Islet of Langerhans (tissue), 1 donor: ENCODE measurements at regions not wholly inside any gene's neighbourhood (a gene's known extent, or its start where the extent isn't known, plus 50 kb on each side); places are given as distances from the start of the nearest gene placed in this dataset.

Experiments
- FAIRE-seq: peaks from one replicate; lab custom pipeline; 2011; peaks lifted over from hg19 to GRCh38; lab: Jason Lieb, UNC

- no peak for FAIRE-seq
Observed at GRCh38 chr18:56545464-56545863, 92.9 kb downstream of the TXNL1 start.

- FAIRE-seq: no peak
Observed at GRCh38 chr18:56542476-56542875, 95.9 kb downstream of the TXNL1 start.

GRCh38 chr18:56541793-56542192 is 96.6 kb downstream of the TXNL1 start:
- no peak for FAIRE-seq

GRCh38 chr18:56541340-56541739 is 97.1 kb downstream of the TXNL1 start:
- FAIRE-seq: peak; percentile 66

GRCh38 chr18:56538746-56539145 is 99.6 kb downstream of the TXNL1 start:
- no peak for FAIRE-seq

GRCh38 chr18:56532176-56532840 is 106.1 kb downstream of the TXNL1 start:
- no peak for FAIRE-seq

GRCh38 chr18:56522816-56523215 is 115.6 kb downstream of the TXNL1 start:
- FAIRE-seq: no peak

GRCh38 chr18:56521263-56521662 is 117.1 kb downstream of the TXNL1 start:
- no peak for FAIRE-seq

GRCh38 chr18:56517761-56518160 is 120.6 kb downstream of the TXNL1 start:
- no peak for FAIRE-seq

GRCh38 chr18:56517196-56517595 is 121.2 kb downstream of the TXNL1 start:
- FAIRE-seq: no peak

- FAIRE-seq: no peak
Observed at GRCh38 chr18:56516789-56517188, 121.6 kb downstream of the TXNL1 start.

GRCh38 chr18:56515522-56515921 is 122.9 kb downstream of the TXNL1 start:
- FAIRE-seq: no peak

GRCh38 chr18:56511996-56512395 is 126.4 kb downstream of the TXNL1 start:
- FAIRE-seq: no peak

- FAIRE-seq: no peak
Observed at GRCh38 chr18:56510108-56510507, 128.3 kb downstream of the TXNL1 start.

GRCh38 chr18:56509656-56510055 is 128.7 kb downstream of the TXNL1 start:
- no peak for FAIRE-seq

- FAIRE-seq: no peak
Observed at GRCh38 chr18:56508370-56509036, 129.9 kb downstream of the TXNL1 start.

GRCh38 chr18:56505971-56506370 is 132.4 kb downstream of the TXNL1 start:
- FAIRE-seq: no peak

- FAIRE-seq: no peak
Observed at GRCh38 chr18:56505293-56505692, 133.1 kb downstream of the TXNL1 start.

GRCh38 chr18:56501896-56502295 is 136.5 kb downstream of the TXNL1 start:
- FAIRE-seq: no peak

GRCh38 chr18:56495884-56496283 is 142.5 kb downstream of the TXNL1 start:
- FAIRE-seq: no peak

- FAIRE-seq: no peak
Observed at GRCh38 chr18:56493531-56493930, 144.9 kb downstream of the TXNL1 start.

- FAIRE-seq: no peak
Observed at GRCh38 chr18:56492136-56492535, 146.3 kb downstream of the TXNL1 start.

- no peak for FAIRE-seq
Observed at GRCh38 chr18:56490942-56491341, 147.4 kb downstream of the TXNL1 start.

- no peak for FAIRE-seq
Observed at GRCh38 chr18:56489893-56490292, 148.5 kb downstream of the TXNL1 start.
